Mucosa of descending colon (tissue), 3 donors: ENCODE measurements at regions not wholly inside any gene's neighbourhood (a gene's known extent, or its start where the extent isn't known, plus 50 kb on each side); places are given as distances from the start of the nearest gene placed in this dataset.
"Not testable (repeated sequence)": the region's sequence is repeated elsewhere in the genome, so short reads cannot be mapped to it uniquely, and the experiment has no call there.

ENCODE experiments used
- ATAC-seq: fragments of 200-7000 bp; cut with Tn5 transposase; one replicate; pipeline ENCODE4 v1.9.1; 2020; ENCODE audit warnings: mild to moderate bottlenecking, moderate library complexity
- DNase-seq, 3 donors: peaks; one replicate each; pipeline ENCODE4 v3.0.0-alpha.2; 2020
- H3K36me3 ChIP-seq: fragments of 200-600 bp; one replicate; pipeline ENCODE4 v1.8.0; 2021; ENCODE audit warnings: low read depth, mild to moderate bottlenecking
- H3K4me1 ChIP-seq: fragments of 200-600 bp; one replicate; pipeline ENCODE4 v1.8.0; 2021; ENCODE audit warnings: low read depth, mild to moderate bottlenecking
- H3K4me3 ChIP-seq: fragments of 200-600 bp; one replicate; pipeline ENCODE4 v1.8.0; 2021; ENCODE audit warnings: mild to moderate bottlenecking
- H3K9me3 ChIP-seq: fragments of 200-600 bp; one replicate; pipeline ENCODE4 v1.8.0; 2021; ENCODE audit warnings: mild to moderate bottlenecking
- intact Hi-C, 2 donors: fragments of 100-400 bp; cut with DNase I in 1 of 2; cut with micrococcal nuclease in 1 of 2; formaldehyde crosslinking; loops; one replicate each; pipeline versions ENCODE4 v1.11.0 to v1.11.1; 2022; cut with DNase I, micrococcal nuclease
- TF ChIP-seq, protein P1 (sequence below): fragments of 200-600 bp; IDR thresholded peaks from one replicate; pipeline ENCODE4 v1.8.0; 2022; ENCODE audit warnings: antibody characterized with exemption, mild to moderate bottlenecking
- donor health status: DM: no; HTN: no; CAD: no; lungs with moderate emphysema.
- donor health status: DM: no; HTN: no; CAD: no.
- donor health status: DM: no; HTN: yes; CAD: no.

DNA sequence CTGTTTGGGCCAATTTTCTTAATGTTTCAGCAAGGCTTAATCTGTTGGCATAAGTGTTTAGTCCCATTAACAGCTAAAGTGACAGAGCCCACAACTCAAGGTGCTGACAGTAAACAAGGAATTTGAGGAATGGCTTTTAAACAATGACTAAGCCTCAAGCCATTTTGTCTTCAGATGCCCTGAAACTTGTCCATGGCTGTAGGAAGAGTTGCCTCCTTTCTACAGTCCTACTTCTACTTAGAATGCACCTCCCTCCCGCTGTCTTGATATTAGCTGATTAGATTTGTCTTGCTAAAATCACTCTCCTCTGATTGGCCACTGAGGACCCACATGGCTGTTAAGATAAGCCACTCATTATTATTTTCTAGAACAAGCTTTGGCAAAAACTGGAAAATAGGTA, 188.4 kb upstream of the OTX2 start:
- DNase-seq (no peak), ATAC-seq (no peak)
- H3K4me1 ChIP-seq, result no peaks in the 10 kb centered on the region
- no peaks in the 10 kb centered on the region for H3K9me3 ChIP-seq
- H3K36me3 ChIP-seq, result no peaks in the 10 kb centered on the region
- intact Hi-C loops, result no loop called here
- TF ChIP-seq, protein P1, sequence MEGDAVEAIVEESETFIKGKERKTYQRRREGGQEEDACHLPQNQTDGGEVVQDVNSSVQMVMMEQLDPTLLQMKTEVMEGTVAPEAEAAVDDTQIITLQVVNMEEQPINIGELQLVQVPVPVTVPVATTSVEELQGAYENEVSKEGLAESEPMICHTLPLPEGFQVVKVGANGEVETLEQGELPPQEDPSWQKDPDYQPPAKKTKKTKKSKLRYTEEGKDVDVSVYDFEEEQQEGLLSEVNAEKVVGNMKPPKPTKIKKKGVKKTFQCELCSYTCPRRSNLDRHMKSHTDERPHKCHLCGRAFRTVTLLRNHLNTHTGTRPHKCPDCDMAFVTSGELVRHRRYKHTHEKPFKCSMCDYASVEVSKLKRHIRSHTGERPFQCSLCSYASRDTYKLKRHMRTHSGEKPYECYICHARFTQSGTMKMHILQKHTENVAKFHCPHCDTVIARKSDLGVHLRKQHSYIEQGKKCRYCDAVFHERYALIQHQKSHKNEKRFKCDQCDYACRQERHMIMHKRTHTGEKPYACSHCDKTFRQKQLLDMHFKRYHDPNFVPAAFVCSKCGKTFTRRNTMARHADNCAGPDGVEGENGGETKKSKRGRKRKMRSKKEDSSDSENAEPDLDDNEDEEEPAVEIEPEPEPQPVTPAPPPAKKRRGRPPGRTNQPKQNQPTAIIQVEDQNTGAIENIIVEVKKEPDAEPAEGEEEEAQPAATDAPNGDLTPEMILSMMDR, result no peak
- no peak overlapping the region for H3K4me3 ChIP-seq

DNA sequence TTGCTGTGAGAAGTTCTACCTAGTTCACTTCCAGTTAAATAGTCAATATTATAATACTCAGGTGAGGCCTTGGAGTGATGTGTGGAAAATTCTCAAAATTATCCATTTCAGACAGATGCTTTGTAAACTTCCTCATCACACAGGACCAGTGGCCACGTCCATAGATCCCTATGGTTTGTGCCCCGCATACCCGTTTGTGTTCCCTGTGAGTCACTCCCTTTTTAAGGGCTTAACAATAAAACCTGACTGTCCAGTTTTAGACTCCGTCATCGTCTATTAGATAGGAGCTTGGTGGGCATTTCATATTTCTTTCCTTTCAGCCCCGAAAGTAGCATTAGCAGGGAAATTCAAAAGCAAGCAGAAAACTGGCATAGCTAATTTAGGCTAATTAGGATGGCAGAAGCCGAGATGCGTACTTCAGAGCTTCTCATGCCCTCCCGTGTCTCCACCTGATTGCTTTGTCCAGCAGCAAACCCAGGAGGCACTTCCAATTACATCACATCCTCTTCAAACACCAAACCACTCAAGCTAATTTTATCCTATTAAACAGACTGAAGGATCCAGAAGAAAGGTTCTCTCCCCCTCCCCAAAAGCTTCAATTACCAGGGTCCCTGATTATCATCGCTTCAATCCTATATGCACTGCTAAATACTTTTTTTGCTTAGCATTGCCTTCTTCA, 186.6 kb upstream of the OTX2 start:
- no peak for DNase-seq
- ATAC-seq, result peak; percentile 19
- Histone ChIP-seq H3K9me3 (no peaks in the 10 kb centered on the region), H3K36me3 (no peaks in the 10 kb centered on the region), H3K4me1 (no peaks in the 10 kb centered on the region), H3K4me3 (no peak overlapping the region)
- TF ChIP-seq, protein P1, result no peak
- intact Hi-C loops, result no loop called here

DNA sequence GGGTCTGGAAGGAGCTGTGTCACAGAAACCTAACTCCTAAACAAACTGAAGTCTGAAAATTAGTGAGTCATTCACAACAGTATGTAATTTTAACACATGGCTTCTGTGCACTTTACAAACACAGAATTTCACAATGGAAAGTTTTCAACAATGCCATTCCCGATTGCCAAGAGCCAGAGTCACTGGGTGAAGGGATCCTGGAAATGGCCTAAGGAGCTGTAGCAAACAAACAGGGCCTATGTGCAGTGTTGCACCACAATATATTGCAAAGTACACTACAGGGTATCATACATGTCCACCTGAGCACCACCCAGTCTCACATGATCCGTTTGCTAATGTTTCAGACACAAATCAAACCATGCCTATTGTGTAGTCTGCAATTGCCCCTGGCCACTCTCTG, 184.7 kb upstream of the OTX2 start:
- intact Hi-C loops, result no loop called here
- no peak overlapping the region for H3K4me3 ChIP-seq
- H3K4me1 ChIP-seq, result no peaks in the 10 kb centered on the region
- TF ChIP-seq, protein P1, result no peak
- H3K9me3 ChIP-seq, result peaks cover 7% of the 10 kb centered on the region
- DNase-seq (no peak), ATAC-seq (no peak)
- no peaks in the 10 kb centered on the region for H3K36me3 ChIP-seq

DNA sequence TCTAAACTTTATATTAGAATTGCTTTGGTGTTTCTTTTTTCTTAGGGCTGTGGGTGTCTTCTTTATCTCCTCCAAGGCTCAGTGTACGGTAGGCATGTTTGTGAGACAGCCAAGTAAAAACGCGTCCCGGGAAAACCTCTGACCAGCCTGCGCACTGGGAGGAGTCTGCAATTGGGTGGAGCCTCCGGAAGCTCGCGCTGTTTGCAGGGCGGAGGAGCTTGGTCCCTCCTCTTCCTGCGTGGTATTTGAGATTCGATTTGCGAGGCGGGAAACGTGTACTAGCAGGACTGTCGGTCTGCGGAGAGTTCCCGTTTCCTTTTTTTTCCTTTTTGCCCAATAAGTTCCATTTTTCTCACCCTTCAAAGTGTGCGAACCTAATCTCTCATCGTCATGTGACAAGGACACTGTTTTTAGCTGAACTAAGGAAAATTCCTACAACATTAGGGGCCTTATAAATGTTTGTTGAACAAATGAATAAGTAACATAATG, 182.1 kb upstream of the OTX2 start:
- DNase-seq, result no peak
- TF ChIP-seq, protein P1, result no peak
- Histone ChIP-seq H3K4me1 (no peaks in the 10 kb centered on the region), H3K36me3 (no peaks in the 10 kb centered on the region), H3K4me3 (no peak overlapping the region), H3K9me3 (peaks cover 7% of the 10 kb centered on the region)
- ATAC-seq, result no peak
- intact Hi-C loops, result no loop called here

DNA sequence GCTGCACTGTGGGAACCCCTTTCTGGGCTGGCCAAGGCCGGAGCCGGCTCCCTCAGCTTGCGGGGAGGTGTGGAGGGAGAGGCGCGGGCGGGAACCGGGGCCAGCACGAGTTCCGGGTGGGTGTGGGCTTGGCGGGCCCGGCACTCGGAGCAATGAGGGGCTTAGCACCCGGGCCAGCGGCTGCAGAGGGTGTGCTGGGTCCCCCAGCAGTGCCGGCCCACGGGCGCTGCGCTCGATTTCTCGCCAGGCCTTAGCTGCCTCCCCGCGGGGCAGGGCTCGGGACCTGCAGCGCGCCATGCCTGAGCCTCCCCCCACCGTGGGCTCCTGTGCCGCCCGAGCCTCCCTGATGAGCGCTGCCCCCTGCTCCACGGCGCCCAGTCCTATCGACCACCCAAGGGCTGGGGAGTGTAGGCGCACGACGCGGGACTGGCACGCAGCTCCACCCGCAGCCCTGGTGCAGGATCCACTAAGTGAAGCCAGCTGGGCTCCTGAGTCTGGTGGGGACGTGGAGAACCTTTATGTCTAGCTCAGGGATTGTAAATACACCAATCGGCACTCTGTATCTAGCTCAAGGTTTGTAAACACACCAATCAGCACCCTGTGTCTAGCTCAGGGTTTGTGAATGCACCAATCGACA, 180.8 kb upstream of the OTX2 start:
- H3K4me1 ChIP-seq, intact Hi-C loops, H3K4me3 ChIP-seq, H3K36me3 ChIP-seq, ATAC-seq, DNase-seq, H3K9me3 ChIP-seq: not testable (repeated sequence)

DNA sequence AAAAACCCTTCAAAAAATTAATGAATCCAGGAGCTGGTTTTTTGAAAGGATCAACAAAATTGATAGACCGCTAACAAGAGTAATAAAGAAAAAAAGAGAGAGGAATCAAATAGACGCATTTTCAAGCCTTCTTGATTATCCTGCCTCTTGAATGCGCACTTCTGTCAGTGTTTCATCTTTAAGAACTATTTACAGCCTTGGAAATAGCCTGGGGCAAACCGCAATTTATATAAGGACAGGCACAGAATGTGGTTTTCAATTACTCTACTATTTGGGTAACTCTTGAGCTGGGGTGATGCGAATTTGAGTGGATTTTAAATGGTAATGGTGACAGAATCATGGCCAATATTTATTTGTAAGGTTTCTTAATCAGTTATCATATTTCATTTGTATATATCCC, 179.1 kb upstream of the OTX2 start:
- no peak overlapping the region for H3K4me3 ChIP-seq
- H3K36me3 ChIP-seq, result no peaks in the 10 kb centered on the region
- TF ChIP-seq, protein P1, result no peak
- intact Hi-C loops, result no loop called here
- DNase-seq (no peak), ATAC-seq (no peak)
- peaks cover 7% of the 10 kb centered on the region for H3K9me3 ChIP-seq
- H3K4me1 ChIP-seq, result no peaks in the 10 kb centered on the region
